ENCODE measurements at regions not wholly inside any gene's neighbourhood (a gene's known extent, or its start where the extent isn't known, plus 50 kb on each side); places are given as distances from the start of the nearest gene placed in this dataset.
"Not testable (repeated sequence)": the region's sequence is repeated elsewhere in the genome, so short reads cannot be mapped to it uniquely, and the experiment has no call there.

DNA sequence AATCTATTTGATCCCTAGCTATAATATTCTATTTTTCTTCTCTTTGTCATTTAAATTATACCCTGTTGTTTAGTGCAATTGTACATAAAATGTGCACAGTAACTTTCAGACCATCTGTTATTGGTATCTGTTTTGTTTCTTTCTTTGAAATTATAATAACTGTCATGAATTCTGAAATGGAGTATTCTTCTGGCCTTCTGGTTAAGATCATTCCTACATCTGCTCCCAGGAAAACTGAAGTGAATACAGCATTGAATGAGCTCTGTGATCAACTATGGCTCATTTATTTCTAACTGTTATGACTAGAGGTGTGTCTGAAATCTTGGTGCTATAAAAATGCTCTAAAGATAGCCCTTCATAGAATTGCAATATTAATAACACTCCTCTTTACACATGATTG is 788.4 kb upstream of the TMEFF2 start:
- DNase-seq, result no peak

- peak; percentile 43 for DNase-seq
Measured at GRCh38 chr2:192978395-192978794, 783.7 kb upstream of the TMEFF2 start.

- no peak for DNase-seq
Measured at GRCh38 chr2:192971981-192972380, 777.2 kb upstream of the TMEFF2 start.

GRCh38 chr2:192969055-192969454 is 774.3 kb upstream of the TMEFF2 start:
- peak; percentile 6 for DNase-seq

DNA sequence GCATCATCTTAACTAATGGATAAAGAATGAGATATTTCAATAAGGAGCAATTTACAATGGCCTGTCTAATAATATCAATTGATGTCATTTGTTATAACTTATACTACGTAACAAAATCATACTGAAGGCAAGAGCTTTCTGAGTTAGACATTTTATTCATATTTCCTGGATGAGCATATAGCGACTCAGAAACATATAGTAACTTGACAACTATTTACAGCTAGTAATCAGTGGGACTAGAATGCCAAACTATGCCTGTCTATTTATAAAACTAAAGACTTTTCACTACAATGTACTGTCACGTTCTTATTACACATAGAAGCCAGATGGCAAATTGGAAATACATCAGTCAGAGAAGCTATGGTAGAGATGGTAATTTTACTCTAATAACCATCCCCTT is 766.2 kb upstream of the TMEFF2 start:
- peak; percentile 64 for DNase-seq

DNA sequence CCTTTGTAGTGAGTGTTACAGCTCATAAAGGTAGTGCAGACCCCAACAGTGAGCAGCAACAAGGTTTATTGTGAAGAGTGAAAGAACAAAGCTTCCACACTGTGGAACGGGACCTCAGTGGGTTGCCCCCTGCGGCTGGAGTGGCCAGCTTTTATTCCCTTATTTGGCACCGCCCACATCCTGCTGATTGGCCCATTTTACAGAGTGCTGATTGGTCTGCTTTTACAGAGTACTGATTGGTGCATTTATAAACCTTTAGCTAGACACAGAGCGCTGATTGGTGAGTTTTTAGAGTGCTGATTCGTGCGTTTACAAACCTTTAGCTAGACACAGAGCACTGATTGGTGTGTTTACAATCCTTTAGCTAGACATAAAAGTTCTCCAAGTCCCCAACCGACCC is 763.9 kb upstream of the TMEFF2 start:
- DNase-seq, result not testable (repeated sequence)

GRCh38 chr2:192957425-192957824 is 762.7 kb upstream of the TMEFF2 start:
- no peak for DNase-seq

GRCh38 chr2:192953116-192953515 is 758.4 kb upstream of the TMEFF2 start:
- no peak for DNase-seq

- no peak for DNase-seq
Measured at GRCh38 chr2:192952245-192952644, 757.5 kb upstream of the TMEFF2 start.

DNA sequence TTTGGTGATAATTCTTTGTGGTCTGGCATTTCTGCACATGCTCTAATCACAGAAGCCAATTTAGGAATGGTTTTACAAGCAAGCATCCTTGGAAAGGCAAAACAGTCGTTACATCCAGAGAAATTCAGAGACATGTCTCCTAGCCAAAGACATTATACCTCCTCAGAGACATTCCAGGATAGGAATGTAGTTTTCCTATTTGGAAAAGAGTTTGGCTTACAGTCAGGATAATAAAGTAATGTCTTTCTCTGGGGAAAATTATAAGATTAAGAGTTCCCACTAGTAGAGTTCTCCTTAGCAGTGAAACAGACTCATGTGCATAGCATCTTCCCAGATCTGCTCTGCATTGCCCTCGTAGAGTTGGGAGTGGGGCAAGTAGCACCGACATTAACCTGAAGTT is 753.6 kb upstream of the TMEFF2 start:
- peak; percentile 21 for DNase-seq

DNA sequence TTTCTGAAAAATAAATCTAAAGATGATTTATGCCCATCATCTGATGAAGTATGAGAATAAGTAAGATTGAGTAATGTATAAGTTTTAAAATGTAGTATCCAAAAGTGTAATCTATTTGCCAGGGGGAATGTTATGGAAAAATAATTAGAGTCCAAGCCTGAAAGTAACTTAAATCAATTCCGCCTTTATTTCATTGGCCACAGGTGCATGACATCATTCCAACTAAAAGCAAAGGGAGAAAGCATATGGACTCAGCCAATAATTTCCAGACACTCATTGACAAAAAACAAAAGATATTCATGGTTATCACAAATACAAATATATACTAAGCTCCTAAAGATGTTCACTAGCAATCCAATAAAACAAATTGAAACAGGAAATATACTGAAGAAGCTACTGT is 752.6 kb upstream of the TMEFF2 start:
- DNase-seq, result no peak

GRCh38 chr2:192940767-192941166 is 746.0 kb upstream of the TMEFF2 start:
- DNase-seq, result no peak

DNA sequence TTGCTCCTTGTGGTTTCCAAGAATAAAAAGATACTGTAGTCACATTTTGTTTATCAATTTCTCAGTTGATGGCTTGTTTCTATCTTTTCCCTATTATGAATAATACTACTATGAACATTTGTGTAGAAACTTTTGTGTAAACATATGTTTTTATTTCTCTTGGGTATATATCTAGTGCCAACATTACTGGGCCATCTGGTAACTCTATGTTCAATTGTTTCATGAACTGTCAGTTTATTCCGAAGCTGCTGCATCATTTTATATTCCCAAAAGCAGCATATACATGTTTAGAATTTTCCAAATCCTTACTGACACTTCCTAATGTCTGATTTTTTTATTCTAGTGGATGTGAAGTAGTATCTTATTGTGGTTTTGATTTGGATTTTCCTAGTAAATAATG is 737.6 kb upstream of the TMEFF2 start:
- no peak for DNase-seq

DNA sequence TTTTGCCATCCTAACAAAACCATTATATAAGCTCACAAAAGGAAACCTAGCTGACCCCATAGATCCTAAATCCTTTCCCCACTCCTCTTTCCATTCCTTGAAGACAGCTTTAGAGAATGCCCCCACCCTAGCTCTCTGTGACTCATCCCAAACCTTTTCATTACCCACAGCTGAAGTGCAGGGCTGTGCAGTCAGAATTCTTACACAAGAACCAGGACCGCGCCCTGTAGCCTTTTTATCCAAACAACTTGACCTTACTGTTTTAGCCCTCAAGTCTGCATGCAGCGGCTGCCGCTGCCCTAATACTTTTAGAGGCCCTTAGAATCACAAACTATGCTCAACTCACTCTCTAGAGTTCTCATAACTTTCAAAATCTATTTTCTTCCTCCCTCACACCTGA is 726.9 kb upstream of the TMEFF2 start:
- DNase-seq, result not testable (repeated sequence)

- peak; percentile 27 for DNase-seq
Measured at GRCh38 chr2:192901446-192901845, 706.7 kb upstream of the TMEFF2 start.

- peak; percentile 25 for DNase-seq
Measured at GRCh38 chr2:192899466-192899865, 704.7 kb upstream of the TMEFF2 start.

DNA sequence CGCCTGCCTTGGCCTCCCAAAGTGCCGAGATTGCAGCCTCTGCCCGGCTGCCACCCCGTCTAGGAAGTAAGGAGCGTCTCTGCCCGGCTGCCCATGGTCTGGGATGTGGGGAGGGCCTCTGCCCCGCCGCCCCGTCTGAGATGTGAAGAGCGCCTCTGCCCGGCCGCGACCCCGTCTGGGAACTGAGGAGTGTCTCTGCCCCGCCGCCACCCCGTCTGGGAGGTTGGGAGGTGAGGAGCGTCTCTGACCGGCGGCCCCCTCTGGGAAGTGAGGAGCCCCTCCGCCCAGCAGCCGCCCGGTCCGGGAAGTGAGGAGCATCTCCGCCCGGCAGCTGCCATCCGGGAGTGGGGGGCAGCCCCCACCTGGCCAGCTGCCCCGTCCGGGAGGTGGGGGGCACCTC is 699.2 kb upstream of the TMEFF2 start:
- DNase-seq, result not testable (repeated sequence)

GRCh38 chr2:192888109-192888508 is 693.4 kb upstream of the TMEFF2 start:
- DNase-seq, result peak; percentile 2

DNA sequence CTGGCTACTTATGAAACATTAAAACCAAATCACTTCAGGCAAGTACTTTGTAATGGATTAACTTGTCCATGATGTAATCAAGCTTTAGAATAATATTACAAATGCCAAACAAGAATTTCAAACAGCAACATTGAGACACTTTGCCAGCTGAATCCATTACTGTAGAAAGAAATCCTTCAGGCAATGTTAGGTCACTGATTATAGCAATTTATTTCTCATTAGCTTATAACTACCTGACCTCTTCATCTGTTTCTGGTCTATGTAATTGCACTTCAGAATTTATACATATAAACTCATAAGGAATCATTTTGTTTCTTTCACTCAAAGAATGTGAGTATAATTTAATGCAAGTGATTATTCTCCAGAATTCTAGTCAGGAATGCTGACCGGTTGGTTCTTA is 692.6 kb upstream of the TMEFF2 start:
- DNase-seq, result peak; percentile 0

- DNase-seq, result no peak
Measured at GRCh38 chr2:192886636-192887035, 691.9 kb upstream of the TMEFF2 start.

DNA sequence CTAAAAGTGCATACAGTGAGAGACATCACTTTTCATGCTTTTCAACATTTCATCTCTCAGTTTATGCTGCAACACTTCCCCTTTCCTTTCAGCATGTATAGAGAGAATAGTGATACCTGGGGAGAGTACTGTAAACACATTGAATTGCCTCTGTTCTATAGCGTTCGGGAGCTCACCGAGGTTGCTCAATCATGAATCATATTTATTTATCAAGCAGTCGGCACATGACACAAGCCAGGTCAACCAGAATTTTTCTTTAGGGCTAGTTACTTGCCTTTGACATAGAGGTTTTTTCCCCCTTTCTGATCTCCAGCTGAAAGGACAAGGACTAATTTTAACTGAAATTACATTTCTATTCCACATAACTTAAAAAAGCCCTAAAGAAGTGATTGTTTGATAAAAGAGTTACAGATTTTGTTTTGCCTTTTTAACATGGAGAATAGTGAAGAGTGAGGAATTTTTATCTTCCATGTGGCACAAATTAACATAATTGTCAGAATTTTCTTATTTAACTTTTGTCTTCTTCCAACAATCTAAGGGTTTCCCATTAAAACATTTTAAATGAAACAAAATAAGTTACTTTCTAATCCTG is 690.9 kb upstream of the TMEFF2 start:
- DNase-seq, result no peak

DNA sequence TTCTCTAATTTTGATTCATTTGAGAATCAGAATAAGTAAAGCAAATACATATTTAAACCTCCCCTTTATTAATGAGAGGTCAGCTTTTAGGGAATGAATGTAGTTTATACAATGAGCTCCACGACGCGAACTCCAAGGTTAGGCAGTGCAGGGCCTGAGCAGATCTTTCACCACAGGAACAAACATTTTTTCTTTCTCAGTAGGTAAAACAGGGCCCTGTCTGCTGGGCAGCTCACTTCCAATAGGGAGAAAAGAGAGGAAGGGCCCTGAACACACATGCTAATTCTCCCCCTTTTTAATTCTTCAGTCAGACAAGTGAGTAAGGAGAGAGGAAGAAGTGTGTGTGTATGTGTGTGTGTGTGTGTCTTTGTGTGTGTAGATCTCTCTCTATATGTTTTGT is 682.4 kb upstream of the TMEFF2 start:
- DNase-seq, result no peak

DNA sequence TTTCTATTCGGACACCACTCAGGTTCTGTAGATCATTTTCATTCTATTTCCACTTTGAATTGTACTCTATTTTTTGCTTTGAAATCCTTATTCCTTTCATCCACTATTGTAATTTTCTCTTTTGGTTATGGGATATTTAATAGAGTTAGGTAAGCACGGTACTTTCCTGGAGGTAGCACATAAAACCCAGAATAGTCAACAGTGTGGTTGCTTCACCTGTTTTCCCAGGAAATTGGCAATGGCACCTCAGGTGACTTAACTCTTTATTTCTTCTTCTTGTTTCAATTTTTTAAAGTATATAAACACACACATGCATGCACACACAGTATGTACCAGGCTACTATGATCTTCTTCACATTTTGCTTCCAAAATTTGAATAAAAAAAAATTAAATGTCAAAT is 682.0 kb upstream of the TMEFF2 start:
- no peak for DNase-seq

- DNase-seq, result no peak
Measured at GRCh38 chr2:192854706-192855105, 660.0 kb upstream of the TMEFF2 start.

DNA sequence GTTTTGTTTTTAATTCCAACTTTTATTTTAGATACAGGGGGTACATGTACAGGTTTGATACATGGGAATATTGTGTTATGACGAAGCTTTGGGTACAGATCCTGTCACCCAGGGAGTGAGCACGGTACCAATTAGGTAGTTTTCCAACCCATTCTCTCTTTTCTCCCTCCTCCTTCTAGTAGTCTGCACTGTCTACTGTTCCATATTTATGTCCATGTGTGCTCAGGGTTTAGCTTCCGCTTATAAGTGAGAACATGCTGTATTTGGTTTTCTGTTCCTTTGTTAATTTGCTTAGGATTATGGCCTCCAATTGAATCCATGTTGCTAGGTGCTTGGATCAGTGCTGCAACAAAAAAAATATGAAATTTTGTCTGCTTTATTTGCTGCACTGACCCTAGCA is 659.3 kb upstream of the TMEFF2 start:
- no peak for DNase-seq

GRCh38 chr2:192828947-192829346 is 634.2 kb upstream of the TMEFF2 start:
- DNase-seq, result no peak
